ENCODE measurements at regions not wholly inside any gene's neighbourhood (a gene's known extent, or its start where the extent isn't known, plus 50 kb on each side); places are given as distances from the start of the nearest gene placed in this dataset.
A peak's percentile ranks its signal among the peaks of the same experiment; 100 is the strongest.

DNA sequence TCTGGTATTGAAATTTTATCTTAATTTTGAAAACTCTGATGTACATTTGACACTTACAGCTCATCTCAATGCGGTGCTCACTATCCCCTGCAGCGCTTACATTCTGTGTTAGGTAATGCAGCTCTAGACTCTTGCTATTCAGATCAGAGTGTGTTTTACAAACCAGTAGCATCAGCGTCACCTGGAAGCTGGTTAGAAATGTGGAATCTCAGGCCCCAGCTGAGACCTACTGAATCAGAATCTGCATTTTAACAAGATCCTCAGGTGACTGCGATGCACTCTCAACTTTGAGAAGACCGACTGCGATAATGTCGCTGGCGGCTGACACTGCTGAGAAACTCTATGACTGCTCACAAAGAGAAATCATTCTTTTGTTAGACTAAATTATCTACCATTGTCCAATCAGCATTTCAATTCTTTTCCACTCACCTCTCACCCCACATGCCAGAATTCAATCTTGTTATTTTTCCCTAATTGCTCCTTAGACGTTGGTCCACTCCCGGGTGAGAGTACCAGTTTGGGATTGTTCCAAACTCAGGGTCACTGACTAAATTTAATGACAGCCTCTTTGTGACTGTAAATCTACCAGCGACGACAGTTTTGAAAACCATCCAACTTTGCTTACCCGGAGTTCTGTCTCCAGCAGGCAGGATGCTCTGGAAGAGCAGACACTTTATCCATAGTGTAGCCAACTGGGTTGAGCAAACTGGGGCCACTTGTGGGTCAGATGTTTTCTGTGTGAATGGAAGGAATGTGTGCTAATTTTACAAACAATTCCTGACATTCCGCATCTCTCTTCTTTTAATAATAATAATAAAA lies 140.1 kb upstream of the BTBD3 start:
- peak; percentile 22 for DNase-seq

DNA sequence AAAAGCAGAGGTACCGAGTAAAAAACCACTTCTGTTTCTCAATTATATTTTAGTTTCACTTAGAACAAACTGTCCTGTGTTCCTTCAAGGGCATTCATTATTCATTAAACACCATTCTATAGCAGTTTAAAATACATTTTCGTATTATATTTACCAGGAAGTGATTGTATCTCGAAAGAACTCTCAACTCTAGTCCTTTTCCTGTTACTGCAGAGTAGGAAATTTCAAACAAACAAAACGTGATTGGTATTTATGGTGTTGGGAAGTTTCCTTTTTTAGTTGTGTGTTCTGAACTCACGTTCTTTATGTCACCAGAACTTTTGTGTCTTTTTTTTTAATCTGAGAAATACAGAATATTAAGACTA lies 139.5 kb upstream of the BTBD3 start:
- no peak for DNase-seq

DNA sequence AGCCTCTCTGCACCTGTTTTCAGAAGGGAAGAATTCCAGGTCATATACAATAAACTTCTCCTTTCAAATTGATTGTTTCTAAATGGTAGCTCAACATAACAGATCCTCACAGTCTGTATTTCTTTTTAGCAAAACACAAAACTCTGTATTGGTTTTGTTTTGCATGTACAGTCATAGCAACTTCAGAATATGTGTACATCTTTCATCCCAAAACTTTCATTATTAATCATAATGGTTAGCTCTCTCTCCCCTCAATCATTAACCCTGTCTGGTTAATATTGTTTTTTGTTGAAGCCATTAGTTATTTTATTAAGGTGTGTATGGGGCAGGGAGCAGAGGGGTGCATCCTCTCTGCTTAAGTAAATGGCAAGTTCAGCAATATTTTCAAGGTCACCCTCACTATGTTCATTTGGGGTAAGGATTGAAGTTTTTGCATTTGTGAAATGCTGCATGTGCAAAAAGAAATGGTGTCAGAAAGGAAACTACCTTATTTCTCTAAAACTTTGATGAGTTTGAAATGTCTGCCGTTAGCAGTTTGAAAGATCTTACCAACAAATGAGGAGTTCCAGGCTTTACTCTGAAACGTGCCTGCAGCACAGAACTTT lies 136.8 kb upstream of the BTBD3 start:
- DNase-seq = no peak

DNA sequence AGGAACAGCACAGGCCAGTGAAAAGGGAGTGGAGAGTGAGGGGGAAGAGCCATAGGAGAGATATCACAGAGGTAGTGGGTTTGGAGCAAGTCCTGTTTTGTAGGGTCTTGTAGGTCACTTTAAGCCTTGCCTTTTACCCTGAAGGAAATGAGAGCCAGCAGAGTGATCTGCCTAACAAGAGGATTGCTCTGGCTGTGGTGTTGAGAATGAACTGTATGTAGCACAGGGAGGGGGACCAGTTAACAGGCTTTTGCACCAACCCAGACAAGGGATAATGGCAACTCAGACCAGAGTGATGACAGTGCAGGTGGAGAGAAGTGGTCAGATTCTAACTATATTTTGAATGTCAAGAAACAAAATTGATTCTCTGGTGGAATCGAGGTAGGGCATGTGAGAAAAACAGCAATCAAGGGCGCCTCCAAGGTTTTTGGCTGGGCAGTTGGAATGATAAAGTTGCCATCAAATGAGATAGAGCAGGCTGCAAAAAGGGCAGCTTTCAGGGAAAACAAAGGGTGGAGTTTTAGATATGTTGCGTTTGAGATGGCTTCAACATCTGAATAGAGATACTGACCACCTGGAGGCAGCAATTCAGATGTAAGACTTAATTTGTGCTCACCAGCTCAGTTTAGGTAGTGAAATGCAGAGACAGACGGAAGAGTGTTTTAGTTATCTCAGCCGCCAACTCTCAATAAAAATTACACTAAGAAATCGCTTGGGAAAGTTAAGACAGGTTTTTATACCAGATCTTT lies 134.4 kb upstream of the BTBD3 start:
- no peak for DNase-seq

DNA sequence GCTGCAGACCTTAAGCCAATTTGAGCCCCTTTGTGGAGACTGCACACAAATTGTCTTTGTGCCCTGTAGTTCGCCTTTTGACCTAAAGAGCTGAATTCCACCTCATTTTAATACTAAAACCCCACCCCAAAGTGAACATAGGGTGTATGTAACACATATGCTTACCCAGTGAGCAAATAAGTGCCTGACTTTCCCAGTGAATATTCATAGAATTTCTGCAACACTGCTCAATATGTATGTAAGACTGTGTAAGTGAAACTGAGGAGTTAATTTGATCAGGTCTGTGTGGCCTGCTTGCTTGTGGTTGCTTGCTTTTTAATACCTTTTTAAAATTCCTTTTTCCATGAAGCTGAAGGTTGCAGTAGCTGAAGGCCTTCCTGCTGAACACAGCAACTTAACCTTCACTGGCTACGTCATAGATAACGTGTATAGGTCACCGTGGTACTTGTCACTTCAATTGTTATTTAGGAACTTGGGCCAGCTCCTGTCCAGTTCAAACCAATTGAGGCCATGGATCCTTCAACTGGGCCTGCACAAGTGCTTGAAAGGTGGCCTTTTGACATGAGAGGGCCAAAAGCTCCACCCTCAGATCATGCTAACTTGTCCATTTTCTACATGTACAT lies 131.7 kb upstream of the BTBD3 start:
- no peak for DNase-seq

DNA sequence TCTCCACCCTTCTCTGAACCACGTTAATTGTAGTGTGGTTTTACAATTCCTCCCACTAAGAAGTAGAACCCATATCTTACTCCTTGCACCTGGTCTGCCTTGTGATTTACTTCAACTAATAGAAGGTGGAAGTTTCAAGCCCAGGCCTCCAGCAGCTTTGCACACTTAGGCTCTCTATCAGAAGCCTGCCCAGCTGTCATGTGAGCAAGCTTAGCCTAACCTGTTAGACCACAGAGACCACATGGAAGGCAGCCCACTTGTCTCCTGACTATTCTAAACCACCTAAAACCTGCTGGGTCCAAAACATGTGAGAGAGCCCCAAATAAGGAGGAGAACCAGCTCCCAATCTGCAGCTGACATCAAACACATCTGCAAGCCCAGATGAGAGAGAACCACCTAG lies 127.6 kb upstream of the BTBD3 start:
- no peak for DNase-seq

DNA sequence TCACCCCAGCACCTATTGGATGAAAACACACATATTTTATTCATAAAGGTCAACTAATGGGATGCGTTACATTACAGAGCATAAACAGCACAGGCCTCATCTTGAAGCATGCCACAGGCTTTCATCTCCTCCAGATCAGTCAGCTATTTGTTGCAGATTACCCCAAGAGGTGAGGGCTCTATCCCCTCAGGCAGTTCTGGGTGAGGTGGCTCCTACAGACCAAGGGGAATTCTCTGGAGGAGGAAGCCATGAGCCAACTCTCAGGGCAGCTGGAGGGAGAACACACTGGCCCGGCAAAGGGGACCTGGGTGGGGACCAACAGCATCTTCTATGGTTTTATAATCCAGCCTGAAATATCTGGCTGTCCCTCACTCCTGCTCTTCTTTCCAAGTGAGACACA lies 126.4 kb upstream of the BTBD3 start:
- DNase-seq = no peak

DNA sequence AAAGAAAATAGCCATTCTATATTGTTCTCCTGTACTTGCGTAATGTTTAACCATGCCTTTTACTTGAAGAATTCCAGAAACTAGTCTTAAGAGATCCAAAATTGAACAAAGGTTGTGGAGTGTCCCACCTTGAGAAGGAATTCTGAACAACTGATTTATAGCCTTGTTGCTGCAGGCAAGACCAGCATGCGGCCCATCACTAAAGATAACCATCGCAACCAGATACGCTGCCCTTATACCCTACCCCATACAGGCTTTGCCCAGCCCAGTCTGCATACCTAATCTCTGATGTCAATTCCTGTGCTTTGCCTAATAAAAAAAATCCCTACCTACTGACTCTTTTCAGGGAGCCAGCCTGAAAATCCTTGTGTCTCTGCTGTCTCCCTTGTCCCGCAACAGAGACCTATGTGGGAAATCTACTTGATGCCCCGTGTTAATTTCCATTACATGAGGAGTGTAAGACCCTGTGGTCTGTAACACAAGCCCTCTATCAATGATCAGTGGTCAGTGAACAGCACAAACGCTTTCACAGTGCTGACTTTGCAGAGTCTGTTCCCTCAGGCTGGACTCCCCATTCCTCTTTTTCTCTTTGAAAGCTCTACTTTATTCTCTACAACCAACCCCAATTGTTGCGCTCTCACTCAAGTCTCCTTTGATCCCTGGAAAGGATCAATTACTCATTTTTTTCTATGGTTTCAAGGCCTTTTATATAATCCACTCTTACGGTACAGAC lies 125.7 kb upstream of the BTBD3 start:
- DNase-seq = no peak

DNA sequence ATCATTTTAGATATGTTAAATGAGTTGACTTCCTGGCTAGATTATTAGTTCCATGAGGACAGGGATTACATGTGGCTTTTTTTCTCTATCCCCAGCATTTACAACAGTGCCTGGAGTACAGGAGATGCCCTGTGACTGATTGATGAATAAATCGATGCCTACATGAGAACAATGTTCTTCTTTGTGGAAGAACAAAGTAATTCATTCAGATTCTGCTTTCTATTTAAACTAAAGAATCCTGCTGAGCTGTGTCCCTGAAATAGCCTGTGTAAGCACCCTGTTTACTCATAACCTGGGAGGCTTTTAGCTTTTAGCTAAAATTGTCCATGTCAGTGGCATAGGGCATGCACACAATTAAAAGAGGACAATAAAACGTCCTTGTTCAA lies 125.1 kb upstream of the BTBD3 start:
- DNase-seq = no peak

DNA sequence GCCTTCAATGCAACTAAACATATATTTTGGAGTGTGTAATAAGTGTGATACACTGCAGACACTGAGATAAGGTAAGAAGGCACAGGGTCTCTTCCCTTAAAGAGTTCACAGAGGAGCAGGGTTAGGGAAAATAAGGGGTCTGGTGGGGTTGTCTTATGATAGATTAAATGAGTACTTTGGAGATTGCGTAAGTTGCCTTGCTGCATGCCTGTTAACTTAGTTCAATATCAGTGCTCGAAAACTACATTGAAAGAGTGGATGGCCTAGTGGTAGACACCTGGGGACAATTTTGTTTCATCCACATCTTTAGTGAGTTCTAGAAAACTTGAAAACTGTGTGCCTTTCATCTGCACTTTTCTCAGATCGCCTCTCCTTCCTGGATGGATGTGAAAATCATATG lies 123.2 kb upstream of the BTBD3 start:
- DNase-seq = no peak

DNA sequence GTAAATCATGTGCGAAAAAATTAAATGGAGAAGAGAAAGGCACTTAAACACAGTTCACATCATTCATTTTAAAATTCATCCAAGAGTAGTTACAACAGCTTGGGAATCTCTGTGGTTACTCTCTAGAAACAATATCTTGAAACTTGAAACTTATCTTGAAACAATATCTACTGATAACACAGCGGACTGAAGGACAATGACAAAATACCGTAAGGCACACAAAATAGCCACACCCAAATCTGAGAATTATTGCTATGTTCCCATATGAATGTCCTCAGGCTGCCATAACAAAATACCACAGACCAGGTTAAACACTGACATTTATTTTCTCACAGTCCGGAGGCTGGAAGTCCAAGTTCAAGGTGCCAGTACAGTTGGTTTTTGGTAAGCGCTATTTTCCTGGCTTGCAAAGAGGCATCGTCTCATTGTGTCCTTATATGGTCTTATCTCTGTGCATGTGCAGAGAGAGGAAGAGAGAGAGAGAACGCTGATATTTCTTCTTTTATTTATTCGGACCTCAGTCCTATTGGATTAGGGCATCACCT lies 122.5 kb upstream of the BTBD3 start:
- DNase-seq = no peak

DNA sequence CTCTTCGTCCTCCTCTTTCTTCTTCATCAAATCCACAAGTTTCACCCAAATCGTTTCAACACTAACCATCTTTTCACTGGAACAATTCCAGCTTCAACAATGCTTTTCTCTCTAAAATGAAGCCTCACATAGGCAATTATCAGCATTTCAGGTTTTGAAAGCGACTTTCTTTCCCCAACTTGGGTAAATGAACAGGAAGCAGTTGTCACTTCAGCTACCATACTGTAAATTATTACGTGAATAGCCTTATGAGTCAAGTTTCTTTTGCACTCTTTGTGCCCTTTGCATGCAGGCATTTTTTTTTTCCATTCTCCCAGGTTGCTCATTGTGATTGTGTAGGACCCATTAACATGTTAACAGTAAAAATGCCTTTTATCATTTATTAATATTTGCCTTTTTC lies 121.7 kb upstream of the BTBD3 start:
- DNase-seq = no peak

DNA sequence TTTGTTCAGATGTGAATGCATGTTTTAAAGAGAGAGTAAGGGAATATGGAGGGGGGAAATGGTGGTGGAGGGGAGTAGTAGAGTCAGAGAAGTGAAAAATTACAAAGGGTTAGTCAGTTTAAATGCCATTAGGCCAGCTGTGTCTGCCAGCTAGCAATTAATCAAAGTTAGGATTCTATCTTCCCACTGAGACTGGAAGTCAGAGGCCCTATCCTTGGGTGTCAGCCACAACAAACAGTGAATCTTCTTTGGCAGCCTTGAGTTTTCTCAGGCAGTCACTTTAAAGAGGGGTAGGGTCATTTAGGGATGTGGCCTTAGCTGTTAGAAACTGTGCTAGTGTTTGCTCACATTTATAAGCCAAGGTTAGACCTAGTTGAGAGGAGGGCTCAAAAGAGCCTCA lies 120.5 kb upstream of the BTBD3 start:
- DNase-seq = no peak

DNA sequence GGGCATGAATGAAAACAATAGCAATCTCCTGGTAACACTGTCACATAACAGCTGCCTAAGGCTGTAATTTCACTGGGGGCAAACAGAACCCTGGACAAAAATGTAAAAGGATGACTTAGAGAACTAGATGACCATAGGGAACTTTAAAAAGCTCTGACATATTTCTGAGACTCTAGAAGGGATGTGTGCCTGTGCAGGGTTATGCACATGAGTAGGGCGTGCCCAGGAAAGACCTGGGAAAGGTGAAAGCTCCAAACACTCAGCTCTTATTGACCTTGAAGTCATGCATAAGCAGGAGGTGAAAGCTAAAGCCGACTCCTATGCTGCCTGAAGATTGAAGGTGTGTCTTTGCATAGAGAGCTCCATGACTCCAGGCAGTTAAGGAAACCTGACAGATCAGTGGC lies 118.4 kb upstream of the BTBD3 start:
- DNase-seq = no peak

DNA sequence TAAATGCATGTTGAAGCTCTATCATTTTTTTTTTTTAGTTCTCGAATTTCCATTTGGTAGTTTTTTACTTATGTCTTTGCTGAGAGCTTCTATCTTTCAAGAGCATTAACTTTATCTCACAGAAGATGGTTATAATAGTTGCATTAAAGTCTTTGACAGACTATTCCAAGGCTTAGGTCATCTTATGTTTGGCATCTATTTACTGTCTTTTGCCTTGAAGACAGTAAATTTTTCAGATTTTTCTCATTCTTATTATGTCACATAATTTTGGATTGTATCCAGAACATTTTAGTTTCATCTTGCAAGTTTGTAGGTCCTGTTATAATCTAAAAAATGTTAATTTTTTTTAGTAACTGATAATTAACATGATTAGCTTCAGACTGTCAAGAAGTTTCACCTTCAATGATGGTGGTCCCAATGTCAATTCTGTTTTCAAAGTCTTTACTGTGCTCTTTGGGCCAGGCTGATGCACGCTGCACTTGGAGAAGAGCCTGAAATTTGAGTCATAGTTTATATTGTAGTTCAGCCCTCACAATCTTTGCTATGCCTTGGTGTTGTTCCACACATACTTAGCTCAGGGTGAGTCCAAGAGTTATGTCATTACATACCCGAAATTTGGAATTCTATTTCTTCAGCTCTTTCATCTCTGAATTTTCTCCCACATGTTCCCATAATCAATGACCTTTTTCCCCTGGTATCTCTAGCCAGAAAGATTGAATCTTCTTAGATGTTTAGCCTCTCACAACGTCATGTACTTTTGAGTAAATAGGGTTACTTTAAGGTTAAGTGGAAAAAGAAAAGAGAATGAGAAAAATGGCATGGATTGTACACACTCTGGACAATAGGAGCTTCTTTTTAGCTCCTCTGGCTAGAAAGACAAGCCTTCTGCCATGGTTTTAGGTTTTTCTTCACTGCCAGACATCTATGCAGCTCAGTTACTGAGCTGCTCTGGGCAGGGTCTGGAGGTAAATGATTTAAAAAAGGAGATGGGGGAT lies 110.3 kb upstream of the BTBD3 start:
- no peak for DNase-seq

DNA sequence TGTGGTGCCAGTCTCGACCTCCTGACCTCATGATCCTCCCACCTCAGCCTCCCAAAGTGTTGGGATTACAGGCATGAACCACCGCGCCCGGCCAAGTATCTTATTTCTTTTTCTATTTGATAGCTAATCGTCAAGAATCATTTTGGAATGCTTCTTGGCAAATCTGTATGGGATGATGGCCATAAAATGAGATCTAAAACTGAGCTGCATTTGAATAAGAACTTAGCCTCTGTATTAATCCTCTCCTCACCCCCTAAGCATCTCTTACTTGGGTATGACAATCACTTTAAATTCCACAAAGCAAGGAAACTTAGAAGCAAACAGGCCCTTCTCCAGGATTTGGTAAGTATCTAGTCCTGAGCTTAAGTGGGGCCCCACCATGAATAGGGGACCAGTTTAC lies 108.9 kb upstream of the BTBD3 start:
- DNase-seq = no peak

DNA sequence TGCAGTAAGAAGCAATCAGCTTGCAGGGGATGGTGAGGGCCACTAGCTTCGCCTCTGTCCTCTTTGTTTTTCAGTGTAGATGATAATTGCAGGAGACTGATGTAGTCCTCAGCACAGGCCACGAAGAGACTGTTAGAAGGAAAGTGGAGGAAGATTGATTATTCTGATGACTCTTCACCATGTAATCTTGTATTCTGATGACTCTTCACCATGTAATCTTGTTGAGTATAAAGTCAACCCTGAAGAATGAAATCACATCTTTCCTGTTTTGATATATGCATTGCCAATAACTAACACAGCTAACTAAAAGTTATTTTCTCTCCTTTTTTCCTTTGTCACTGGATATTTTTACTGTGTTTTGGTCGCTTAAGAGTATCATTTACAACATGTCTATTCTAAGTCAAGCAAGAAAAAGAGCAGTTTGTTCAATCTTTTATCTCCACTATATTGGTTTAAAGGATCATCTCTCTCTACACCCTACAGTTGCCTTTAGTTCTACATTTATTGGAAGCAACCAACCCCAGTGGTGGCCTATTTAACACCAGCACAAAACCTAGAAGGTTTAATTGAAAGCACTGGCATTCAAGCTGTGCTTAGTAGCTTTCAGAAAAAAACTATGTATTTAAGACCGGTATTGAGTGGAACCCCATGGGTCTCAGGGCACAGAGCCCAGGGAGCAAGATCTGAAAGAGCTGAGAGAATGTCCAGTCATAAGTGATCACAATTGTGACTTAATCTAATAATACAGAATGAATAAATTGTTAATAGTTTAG lies 107.2 kb upstream of the BTBD3 start:
- no peak for DNase-seq

DNA sequence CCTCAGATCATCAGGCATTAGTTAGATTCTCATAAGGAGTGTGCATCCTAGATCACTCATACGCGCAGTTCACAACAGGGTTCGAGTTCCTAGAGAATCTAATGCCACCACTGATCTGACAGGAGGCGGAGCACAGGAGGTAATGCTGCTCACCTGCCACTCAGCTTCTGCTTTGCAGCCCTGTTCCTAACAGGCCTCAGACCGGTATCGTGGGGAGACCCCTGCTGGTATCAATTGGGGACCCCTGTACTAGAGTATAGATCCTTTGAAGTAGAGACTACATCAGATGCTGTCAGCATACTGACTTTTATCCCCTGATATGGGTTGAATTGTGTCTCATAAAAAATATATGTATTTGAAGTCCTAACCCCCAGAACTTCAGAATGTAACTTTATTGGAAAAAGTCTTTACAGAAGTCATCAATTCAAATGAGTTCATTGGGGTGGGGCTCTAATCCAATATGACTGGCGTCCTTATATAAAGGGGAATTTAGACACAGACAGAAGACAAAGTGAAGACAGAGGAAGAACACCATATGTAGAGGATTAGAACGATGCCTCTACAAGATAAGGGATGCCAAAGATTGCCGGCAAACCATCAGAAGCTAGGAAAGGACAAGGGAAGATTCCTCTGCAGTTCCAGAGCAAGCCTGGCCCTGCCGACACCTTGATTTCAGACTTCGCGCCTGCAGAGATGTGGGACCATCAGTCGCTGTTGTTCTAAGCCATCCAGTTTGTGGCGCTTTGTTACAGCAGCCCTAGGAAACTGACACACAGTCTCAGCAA lies 104.4 kb upstream of the BTBD3 start:
- DNase-seq = no peak

DNA sequence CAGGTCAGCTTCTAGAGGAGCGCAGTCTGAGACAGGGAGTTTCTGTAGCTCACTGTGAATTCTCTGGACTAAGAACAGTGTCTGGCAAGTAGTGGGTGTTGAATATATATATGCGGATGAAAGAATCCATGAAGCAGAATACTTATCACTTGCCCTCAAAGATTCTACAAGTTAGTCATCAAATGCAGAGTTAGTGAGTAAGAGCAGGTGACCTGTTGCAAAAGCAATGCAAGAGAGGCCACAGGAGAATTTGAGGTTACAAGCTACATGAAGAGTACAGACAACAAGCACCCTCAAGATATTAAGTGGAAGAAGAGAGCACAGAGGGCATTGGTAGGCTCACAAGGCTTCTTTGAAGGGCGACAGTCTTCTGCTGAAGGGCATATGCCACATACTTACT lies 103.4 kb upstream of the BTBD3 start:
- no peak for DNase-seq

DNA sequence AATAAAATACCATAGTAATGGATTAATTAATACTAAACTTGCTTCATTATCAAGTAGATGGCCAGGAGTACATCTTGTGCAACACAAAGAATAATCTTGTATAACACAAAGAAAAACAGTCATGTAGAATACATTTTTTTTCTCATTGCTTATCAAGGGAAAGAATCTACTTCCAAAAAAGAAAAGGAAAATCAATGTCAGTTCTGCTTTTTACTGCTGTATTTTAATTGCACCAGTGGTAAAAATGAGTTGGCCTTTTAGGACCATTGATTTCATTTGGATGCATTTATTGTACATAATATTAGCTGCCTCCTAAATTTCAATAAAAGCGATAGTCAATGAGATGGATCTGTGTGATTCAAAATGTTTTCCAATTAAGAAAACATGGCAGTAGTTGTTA lies 96.9 kb upstream of the BTBD3 start:
- DNase-seq = no peak
